ENCODE measurements at regions not wholly inside any gene's neighbourhood (a gene's known extent, or its start where the extent isn't known, plus 50 kb on each side); places are given as distances from the start of the nearest gene placed in this dataset.

- no peak overlapping the region for H3K27ac ChIP-seq
- H3K4me3 ChIP-seq = no peak overlapping the region
- TF ChIP-seq CTCF (IDR thresholded peaks at IDR 0.05) (no peak), POLR2A (IDR thresholded peaks at IDR 0.05) (no peak), EP300 (IDR thresholded peaks at IDR 0.05) (no peak), POLR2AphosphoS5 (IDR thresholded peaks at IDR 0.05) (no peak)
- no peaks in the 10 kb centered on the region for H3K27me3 ChIP-seq
- H3K36me3 ChIP-seq = no peaks in the 10 kb centered on the region
- no peaks in the 10 kb centered on the region for H3K9me3 ChIP-seq
- H3K4me1 ChIP-seq = no peaks in the 10 kb centered on the region
- no peak for DNase-seq (ENCODE audit: low spot score in 2 of 2)
- WGBS = 65% methylated on average over 4 of the region's 4 CpGs
Measured at GRCh38 chr5:125149527-125149926, 403.1 kb upstream of the ZNF608 start.

- Histone ChIP-seq H3K27ac (no peak overlapping the region), H3K36me3 (no peaks in the 10 kb centered on the region), H3K27me3 (no peaks in the 10 kb centered on the region), H3K4me3 (no peak overlapping the region), H3K9me3 (no peaks in the 10 kb centered on the region), H3K4me1 (no peaks in the 10 kb centered on the region)
- 53% methylated on average over 3 of the region's 3 CpGs for WGBS
- no peak for DNase-seq (ENCODE audit: low spot score in 2 of 2)
- TF ChIP-seq CTCF (IDR thresholded peaks at IDR 0.05) (no peak), POLR2AphosphoS5 (IDR thresholded peaks at IDR 0.05) (no peak), EP300 (IDR thresholded peaks at IDR 0.05) (no peak), POLR2A (IDR thresholded peaks at IDR 0.05) (no peak)
Measured at GRCh38 chr5:125150041-125150669, 403.7 kb upstream of the ZNF608 start.

- H3K27ac ChIP-seq = no peak overlapping the region
- H3K4me1 ChIP-seq = no peaks in the 10 kb centered on the region
- no peaks in the 10 kb centered on the region for H3K9me3 ChIP-seq
- no peak for TF ChIP-seq POLR2A (IDR thresholded peaks at IDR 0.05)
- no peak for TF ChIP-seq POLR2AphosphoS5 (IDR thresholded peaks at IDR 0.05)
- no peak for TF ChIP-seq EP300 (IDR thresholded peaks at IDR 0.05)
- no peak for TF ChIP-seq CTCF (IDR thresholded peaks at IDR 0.05)
- no peak for DNase-seq (ENCODE audit: low spot score in 2 of 2)
- no peaks in the 10 kb centered on the region for H3K27me3 ChIP-seq
- H3K36me3 ChIP-seq = no peaks in the 10 kb centered on the region
- 86% methylated on average over 4 of the region's 4 CpGs for WGBS
- H3K4me3 ChIP-seq = no peak overlapping the region
Measured at GRCh38 chr5:125151150-125151900, 404.9 kb upstream of the ZNF608 start.

GRCh38 chr5:125152044-125152443 lies 405.6 kb upstream of the ZNF608 start:
- no peak for TF ChIP-seq POLR2A (IDR thresholded peaks at IDR 0.05)
- Histone ChIP-seq H3K27me3 (no peaks in the 10 kb centered on the region), H3K27ac (no peak overlapping the region), H3K4me1 (no peaks in the 10 kb centered on the region), H3K36me3 (no peaks in the 10 kb centered on the region), H3K9me3 (no peaks in the 10 kb centered on the region), H3K4me3 (no peak overlapping the region)
- no peak for DNase-seq (ENCODE audit: low spot score in 2 of 2)
- WGBS = 65% methylated on average over 4 of the region's 4 CpGs

- H3K36me3 ChIP-seq = no peaks in the 10 kb centered on the region
- 87% methylated on average over 13 of the region's 13 CpGs for WGBS
Measured at GRCh38 chr5:125152461-125153189, 406.2 kb upstream of the ZNF608 start.

More at GRCh38 chr5:125152461-125153189, 406.2 kb upstream of the ZNF608 start:
- no peaks in the 10 kb centered on the region for H3K9me3 ChIP-seq
- no peaks in the 10 kb centered on the region for H3K27me3 ChIP-seq
- H3K4me1 ChIP-seq = no peaks in the 10 kb centered on the region
- no peak overlapping the region for H3K27ac ChIP-seq
- H3K4me3 ChIP-seq = no peak overlapping the region
- no peak for DNase-seq (ENCODE audit: low spot score in 2 of 2)
- TF ChIP-seq POLR2AphosphoS5 (IDR thresholded peaks at IDR 0.05) (no peak), POLR2A (IDR thresholded peaks at IDR 0.05) (no peak), CTCF (IDR thresholded peaks at IDR 0.05) (no peak), EP300 (IDR thresholded peaks at IDR 0.05) (no peak)

Measured in suprapubic skin (tissue), 4 donors.